ENCODE measurements at regions not wholly inside any gene's neighbourhood (a gene's known extent, or its start where the extent isn't known, plus 50 kb on each side); places are given as distances from the start of the nearest gene placed in this dataset.
"Not testable (repeated sequence)": the region's sequence is repeated elsewhere in the genome, so short reads cannot be mapped to it uniquely, and the experiment has no call there.

GRCh38 chr2:8505311-8505920 lies 176.4 kb upstream of the ID2 start:
- ChIA-PET POLR2A (no interaction called here), CTCF (interaction anchor here (1.4 kb wide), 1 partner anchor 17 kb away, joined by 3 read pairs; no protein-coding TSS in a partner anchor)
- DNase-seq (ENCODE audit: extremely low spot score), result no peak
- no peak for TF ChIP-seq CTCF (IDR thresholded peaks at IDR 0.05; ENCODE audit: control extremely low read depth, extremely low read depth, low read depth, missing control alignments)

- ChIA-PET CTCF (interaction anchor here (1.4 kb wide), 1 partner anchor 18 kb away, joined by 3 read pairs; no protein-coding TSS in a partner anchor), POLR2A (no interaction called here)
- TF ChIP-seq CTCF (IDR thresholded peaks at IDR 0.05; ENCODE audit: control extremely low read depth, extremely low read depth, low read depth, missing control alignments), result no peak
- no peak for DNase-seq (ENCODE audit: extremely low spot score)
Measured at GRCh38 chr2:8506746-8507145, 175.1 kb upstream of the ID2 start.

- no peak for DNase-seq (ENCODE audit: extremely low spot score)
- TF ChIP-seq CTCF (IDR thresholded peaks at IDR 0.05; ENCODE audit: control extremely low read depth, extremely low read depth, low read depth, missing control alignments), result no peak
- POLR2A ChIA-PET, result no interaction called here
- CTCF ChIA-PET, result interaction anchor here (1.6 to 2.0 kb wide), 2 partner anchors 12 to 20 kb away, joined by 6 read pairs; no protein-coding TSS in a partner anchor
Measured at GRCh38 chr2:8508766-8509165, 173.1 kb upstream of the ID2 start.

- POLR2A ChIA-PET, result no interaction called here
- no peak for TF ChIP-seq CTCF (IDR thresholded peaks at IDR 0.05; ENCODE audit: control extremely low read depth, extremely low read depth, low read depth, missing control alignments)
- CTCF ChIA-PET, result interaction anchor here (1.6 to 2.0 kb wide), 3 partner anchors 13 to 21 kb away, joined by 4 to 6 read pairs (median 6); no protein-coding TSS in a partner anchor
Measured at GRCh38 chr2:8509621-8510020, 172.2 kb upstream of the ID2 start.

GRCh38 chr2:8510055-8510454 lies 171.8 kb upstream of the ID2 start:
- DNase-seq (ENCODE audit: extremely low spot score); POLR2A ChIA-PET: not testable (repeated sequence)
- CTCF ChIA-PET, result interaction anchor here (1.8 kb wide), 1 partner anchor 16 kb away, joined by 4 read pairs; no protein-coding TSS in a partner anchor

More at GRCh38 chr2:8509621-8510020, 172.2 kb upstream of the ID2 start:
- DNase-seq (ENCODE audit: extremely low spot score), result no peak

GRCh38 chr2:8510519-8510918 lies 171.3 kb upstream of the ID2 start:
- TF ChIP-seq CTCF (IDR thresholded peaks at IDR 0.05; ENCODE audit: control extremely low read depth, extremely low read depth, low read depth, missing control alignments), result no peak
- no peak for DNase-seq (ENCODE audit: extremely low spot score)
- ChIA-PET CTCF (interaction anchor here (0.7 to 1.8 kb wide), 3 partner anchors 15 to 71 kb away, joined by 3 to 4 read pairs (median 3); no protein-coding TSS in a partner anchor), POLR2A (interaction anchor here (1.0 kb wide), 1 partner anchor 171 kb away, joined by 3 read pairs; the partner anchor contains the start of gene ID2)

GRCh38 chr2:8511868-8512612 lies 169.8 kb upstream of the ID2 start:
- TF ChIP-seq CTCF (IDR thresholded peaks at IDR 0.05; ENCODE audit: control extremely low read depth, extremely low read depth, low read depth, missing control alignments), result no peak
- CTCF ChIA-PET, result interaction anchor here (1.0 to 1.4 kb wide), 5 partner anchors 8 to 16 kb away, joined by 3 to 4 read pairs (median 3); no protein-coding TSS in a partner anchor
- no peak for DNase-seq (ENCODE audit: extremely low spot score)
- POLR2A ChIA-PET, result no interaction called here
